Choroid plexus epithelial cell (primary cell): ENCODE measurements at regions not wholly inside any gene's neighbourhood (a gene's known extent, or its start where the extent isn't known, plus 50 kb on each side); places are given as distances from the start of the nearest gene placed in this dataset.

Experiments used
- DNase-seq: peaks from one replicate; pipeline ENCODE4 v3.0.0-alpha.2; 2010; ENCODE audit warnings: low read depth
- H3K4me3 ChIP-seq: 2 replicates; pipeline ENCODE4 v1.5.1; 2011; ENCODE audit warnings: low read depth, mild to moderate bottlenecking, control low read depth, low read length, moderate library complexity
- CTCF ChIP-seq: conservative IDR thresholded peaks from 2 replicates; pipeline ENCODE4 v1.5.1; 2011; ENCODE audit warnings: low read depth, mild to moderate bottlenecking, control low read depth, inconsistent platforms, low read length, moderate library complexity

- no peak for DNase-seq
- H3K4me3 ChIP-seq = no peak overlapping the region
- TF ChIP-seq CTCF = no peak
Measured at GRCh38 chr20:58070664-58071196, 157.7 kb downstream of the ANKRD60 start.

- TF ChIP-seq CTCF = no peak
- no peak for DNase-seq
- H3K4me3 ChIP-seq = no peak overlapping the region
Measured at GRCh38 chr20:58069796-58070663, 158.4 kb downstream of the ANKRD60 start.

- H3K4me3 ChIP-seq = no peak overlapping the region
- DNase-seq = no peak
- no peak for TF ChIP-seq CTCF
Measured at GRCh38 chr20:58069207-58069606, 159.2 kb downstream of the ANKRD60 start.

GRCh38 chr20:58065508-58066361 lies 162.7 kb downstream of the ANKRD60 start:
- H3K4me3 ChIP-seq = no peak overlapping the region
- TF ChIP-seq CTCF = no peak
- no peak for DNase-seq

- DNase-seq = no peak
- no peak overlapping the region for H3K4me3 ChIP-seq
- TF ChIP-seq CTCF = no peak
Measured at GRCh38 chr20:58064411-58065010, 163.9 kb downstream of the ANKRD60 start.

- H3K4me3 ChIP-seq = no peak overlapping the region
- TF ChIP-seq CTCF = no peak
- no peak for DNase-seq
Measured at GRCh38 chr20:58059260-58059544, 169.3 kb downstream of the ANKRD60 start.
